ENCODE measurements at regions not wholly inside any gene's neighbourhood (a gene's known extent, or its start where the extent isn't known, plus 50 kb on each side); places are given as distances from the start of the nearest gene placed in this dataset.

- no peaks in the 10 kb centered on the region for H3K36me3 ChIP-seq (ENCODE audit: control insufficient read depth, insufficient read depth, low read length)
- TF ChIP-seq CTCF (IDR thresholded peaks at IDR 0.05), result no peak
These were observed 234.6 kb upstream of the MIR17HG start for GRCh38 chr13:91112924-91113277.

GRCh38 chr13:91115776-91116175 lies 231.7 kb upstream of the MIR17HG start:
- Histone ChIP-seq H3K9me3 (ENCODE audit: control insufficient read depth, low read length) (no peaks in the 10 kb centered on the region), H2AFZ (no peak overlapping the region), H3K79me2 (no peaks in the 10 kb centered on the region), H3K36me3 (ENCODE audit: control insufficient read depth, insufficient read depth, low read length) (no peaks in the 10 kb centered on the region), H3K27me3 (ENCODE audit: control insufficient read depth, insufficient read depth, low read length) (no peaks in the 10 kb centered on the region), H3K4me2 (ENCODE audit: low read length) (no peak overlapping the region), H3K27ac (no peak overlapping the region), H3K4me1 (no peaks in the 10 kb centered on the region), H3K4me3 (ENCODE audit: low read depth, low read length) (no peak overlapping the region), H3K9ac (no peak overlapping the region)
- TF ChIP-seq CTCF (IDR thresholded peaks at IDR 0.05), result no peak

More at GRCh38 chr13:91112924-91113277, 234.6 kb upstream of the MIR17HG start:
- Histone ChIP-seq H3K9me3 (ENCODE audit: control insufficient read depth, low read length) (no peaks in the 10 kb centered on the region), H3K27ac (no peak overlapping the region), H3K27me3 (ENCODE audit: control insufficient read depth, insufficient read depth, low read length) (no peaks in the 10 kb centered on the region), H3K79me2 (no peaks in the 10 kb centered on the region), H2AFZ (no peak overlapping the region), H3K4me1 (no peaks in the 10 kb centered on the region), H3K4me3 (ENCODE audit: low read depth, low read length) (no peak overlapping the region), H3K9ac (no peak overlapping the region), H3K4me2 (ENCODE audit: low read length) (no peak overlapping the region)

- Histone ChIP-seq H3K36me3 (ENCODE audit: control insufficient read depth, insufficient read depth, low read length) (no peaks in the 10 kb centered on the region), H3K27ac (no peak overlapping the region), H3K9ac (no peak overlapping the region), H3K4me1 (no peaks in the 10 kb centered on the region), H2AFZ (no peak overlapping the region), H3K9me3 (ENCODE audit: control insufficient read depth, low read length) (no peaks in the 10 kb centered on the region), H3K4me3 (ENCODE audit: low read depth, low read length) (no peak overlapping the region), H3K4me2 (ENCODE audit: low read length) (no peak overlapping the region), H3K79me2 (no peaks in the 10 kb centered on the region), H3K27me3 (ENCODE audit: control insufficient read depth, insufficient read depth, low read length) (no peaks in the 10 kb centered on the region)
- TF ChIP-seq CTCF (IDR thresholded peaks at IDR 0.05), result no peak
These were observed 230.1 kb upstream of the MIR17HG start for GRCh38 chr13:91117351-91117750.

- H3K4me3 ChIP-seq (ENCODE audit: low read depth, low read length), result no peak overlapping the region
- TF ChIP-seq CTCF (IDR thresholded peaks at IDR 0.05), result no peak
- H3K4me2 ChIP-seq (ENCODE audit: low read length), result no peak overlapping the region
- no peaks in the 10 kb centered on the region for H3K27me3 ChIP-seq (ENCODE audit: control insufficient read depth, insufficient read depth, low read length)
- H3K9me3 ChIP-seq (ENCODE audit: control insufficient read depth, low read length), result no peaks in the 10 kb centered on the region
- no peaks in the 10 kb centered on the region for H3K4me1 ChIP-seq
- no peak overlapping the region for H3K9ac ChIP-seq
- H2AFZ ChIP-seq, result no peak overlapping the region
- H3K36me3 ChIP-seq (ENCODE audit: control insufficient read depth, insufficient read depth, low read length), result no peaks in the 10 kb centered on the region
- H3K27ac ChIP-seq, result no peak overlapping the region
- no peaks in the 10 kb centered on the region for H3K79me2 ChIP-seq
These were observed 227.8 kb upstream of the MIR17HG start for GRCh38 chr13:91119643-91120042.

- Histone ChIP-seq H3K27me3 (ENCODE audit: control insufficient read depth, insufficient read depth, low read length) (no peaks in the 10 kb centered on the region), H3K4me1 (no peaks in the 10 kb centered on the region), H3K79me2 (no peaks in the 10 kb centered on the region), H3K9me3 (ENCODE audit: control insufficient read depth, low read length) (no peaks in the 10 kb centered on the region), H3K4me3 (ENCODE audit: low read depth, low read length) (no peak overlapping the region), H3K4me2 (ENCODE audit: low read length) (no peak overlapping the region), H3K36me3 (ENCODE audit: control insufficient read depth, insufficient read depth, low read length) (no peaks in the 10 kb centered on the region), H2AFZ (no peak overlapping the region), H3K9ac (no peak overlapping the region), H3K27ac (no peak overlapping the region)
- TF ChIP-seq CTCF (IDR thresholded peaks at IDR 0.05), result no peak
These were observed 224.7 kb upstream of the MIR17HG start for GRCh38 chr13:91122766-91123165.

Measured in parathyroid adenoma (tissue), 2 donors.